B cell (primary cell): ENCODE measurements at regions not wholly inside any gene's neighbourhood (a gene's known extent, or its start where the extent isn't known, plus 50 kb on each side); places are given as distances from the start of the nearest gene placed in this dataset.
A peak's percentile ranks its signal among the peaks of the same experiment; 100 is the strongest.

ENCODE experiments used
- ATAC-seq: fragments of 200-7000 bp; cut with Tn5 transposase; one replicate; pipeline ENCODE4 v1.10.0; 2021; ENCODE audit warnings: low read depth, mild to moderate bottlenecking, moderate number of reproducible peaks, moderate library complexity
- CTCF ChIA-PET: fragments of 350-600 bp; sonication (Branson Sonifier 250); formaldehyde crosslinking; loops from one replicate; lab custom pipeline; 2021; ENCODE audit warnings: antibody characterized with exemption, inconsistent platforms; lab: Charles Lee
- POLR2A ChIA-PET: fragments of 350-600 bp; sonication (Branson Sonifier 250); formaldehyde crosslinking; loops from one replicate; lab custom pipeline; 2021; ENCODE audit warnings: antibody characterized with exemption; lab: Charles Lee
- DNase-seq: peaks from one replicate; pipeline ENCODE4 v3.0.0; 2013
- H2AFZ ChIP-seq: 2 replicates; pipeline ENCODE4 v1.6.1; 2012; ENCODE audit warnings: mild to moderate bottlenecking, low read depth, low read length; ENCODE audit not compliant: insufficient read depth, poor library complexity, severe bottlenecking
- H3K27ac ChIP-seq, 2 donors: 1 replicate in 1 of 2; 2 replicates in 1 of 2; pipeline ENCODE4 v1.5.1; 2012 to 2013; ENCODE audit warnings: low read length in 2 of 2, mild to moderate bottlenecking in 2 of 2, moderate library complexity in 1 of 2
- H3K27me3 ChIP-seq, 4 experiments: fragments of 200-600 bp in 1 of 4; sonication (generic) in 1 of 4; replicated peaks in 1 of 4; 1 replicate in 2 of 4; 2 replicates in 2 of 4; pipeline versions ENCODE4 v1.6.1 to v1.7.0; 2013 to 2016; ENCODE audit warnings: low read length in 3 of 4, mild to moderate bottlenecking in 2 of 4, mixed read lengths in 1 of 4, moderate library complexity in 1 of 4; ENCODE audit not compliant: insufficient read depth in 4 of 4, control insufficient read depth in 3 of 4; ENCODE audit errors: control extremely low read depth in 1 of 4
- H3K36me3 ChIP-seq, 2 experiments: replicated peaks in 1 of 2; 1 replicate in 1 of 2; 2 replicates in 1 of 2; pipeline versions ENCODE4 v1.6.1 to v1.7.1; 2013; ENCODE audit warnings: low read length in 1 of 2; ENCODE audit not compliant: insufficient read depth in 2 of 2, control insufficient read depth in 1 of 2; ENCODE audit errors: control extremely low read depth in 1 of 2, extremely low read depth in 1 of 2
- H3K4me1 ChIP-seq, 2 donors: fragments of 200-600 bp in 1 of 2; sonication (generic) in 1 of 2; 1 replicate in 1 of 2; 2 replicates in 1 of 2; pipeline versions ENCODE4 v1.5.1 to v1.6.1; 2013 to 2017; ENCODE audit warnings: low read length in 2 of 2; ENCODE audit not compliant: control insufficient read depth in 2 of 2, insufficient read depth in 2 of 2
- H3K4me2 ChIP-seq: replicated peaks from 2 replicates; pipeline ENCODE3; 2012; ENCODE audit warnings: mild to moderate bottlenecking, low read depth, low read length; ENCODE audit not compliant: poor library complexity, severe bottlenecking
- H3K4me3 ChIP-seq, 5 experiments: fragments of 200-600 bp in 1 of 5; sonication (generic) in 1 of 5; 1 replicate in 3 of 5; 2 replicates in 2 of 5; pipeline versions ENCODE4 v1.5.1 to v1.7.0; 2011 to 2016; ENCODE audit warnings: low read length in 4 of 5, mild to moderate bottlenecking in 4 of 5, low read depth in 2 of 5, control low read depth in 1 of 5, moderate library complexity in 1 of 5; ENCODE audit not compliant: insufficient read depth in 1 of 5; ENCODE audit errors: control extremely low read depth in 1 of 5, extremely low read depth in 1 of 5
- H3K79me2 ChIP-seq: fragments of 200-600 bp; sonication (generic); one replicate; pipeline ENCODE4 v1.6.0; 2016; ENCODE audit warnings: low read length; ENCODE audit not compliant: control insufficient read depth, insufficient read depth
- H3K9ac ChIP-seq: fragments of 200-600 bp; sonication (generic); 2 replicates; pipeline ENCODE4 v1.6.1; 2017; ENCODE audit warnings: mild to moderate bottlenecking, low read length, moderate library complexity
- H3K9me3 ChIP-seq, 3 donors: one replicate each; pipeline versions ENCODE4 v1.6.1 to v1.7.1; 2013; ENCODE audit warnings: low read length in 2 of 3; ENCODE audit not compliant: control insufficient read depth in 2 of 3, insufficient read depth in 1 of 3; ENCODE audit errors: control extremely low read depth in 1 of 3
- H4K20me1 ChIP-seq: 2 replicates; pipeline ENCODE4 v1.6.0; 2012; ENCODE audit warnings: mild to moderate bottlenecking, low read length; ENCODE audit not compliant: insufficient read depth, control insufficient read depth, poor library complexity, severe bottlenecking
- H3K27ac Mint-ChIP-seq: one replicate; pipeline ENCODE4 v1.8.0; 2021; ENCODE audit warnings: mixed read lengths
- H3K27me3 Mint-ChIP-seq: one replicate; pipeline ENCODE4 v1.8.0; 2021; ENCODE audit warnings: mixed read lengths
- H3K4me1 Mint-ChIP-seq: one replicate; pipeline ENCODE4 v1.8.0; 2021; ENCODE audit warnings: mixed read lengths
- H3K4me3 Mint-ChIP-seq: one replicate; pipeline ENCODE4 v1.8.0; 2021; ENCODE audit warnings: mixed read lengths
- H3K9me3 Mint-ChIP-seq: one replicate; pipeline ENCODE4 v1.8.0; 2022; ENCODE audit warnings: mixed read lengths; ENCODE audit not compliant: insufficient read depth
- EZH2 ChIP-seq: IDR thresholded peaks from 2 replicates; pipeline ENCODE4 v1.6.1; 2012; ENCODE audit warnings: borderline replicate concordance, low read depth, mild to moderate bottlenecking, moderate library complexity, low read length; ENCODE audit not compliant: insufficient read depth, poor library complexity, severe bottlenecking
- WGBS: methylation state at CpG from one replicate; pipeline ENCODE4 v1.1.5; 2013; ENCODE audit warnings: missing lambda C conversion rate; ENCODE audit not compliant: insufficient coverage; 5-methylcytosine and 5-hydroxymethylcytosine counted together
- intact Hi-C: fragments of 100-400 bp; cut with micrococcal nuclease; formaldehyde crosslinking; loops from one replicate; pipeline ENCODE4 v1.10.0; 2022
- TF ChIP-seq, protein P1 (sequence below): fragments of 200-600 bp; IDR thresholded peaks from one replicate; pipeline ENCODE4 v1.8.0; 2022; ENCODE audit warnings: antibody characterized with exemption, mild to moderate bottlenecking

DNA sequence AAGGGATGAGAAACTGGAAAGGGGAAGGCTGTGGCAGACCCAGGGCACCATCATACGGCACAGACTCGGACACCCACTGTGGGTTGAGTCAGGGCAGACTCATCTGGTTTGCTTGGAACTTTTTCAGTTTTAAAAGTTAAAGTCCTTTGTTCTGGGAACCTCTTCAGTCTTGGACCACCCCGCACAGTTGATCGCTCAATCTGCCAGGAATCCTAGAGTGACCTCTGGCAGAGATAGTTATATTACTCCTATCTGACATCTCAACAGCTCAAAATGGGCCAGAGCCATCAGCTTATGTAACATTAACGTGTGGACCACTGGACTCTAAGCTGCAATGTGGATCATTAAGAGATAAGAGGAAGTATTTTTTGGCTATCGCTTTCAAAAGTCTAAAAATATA is 164.3 kb downstream of the ABCA8 start:
- H3K27ac ChIP-seq = no peak overlapping the region
- 100% methylated on average over 2 of the region's 6 CpGs for WGBS
- ChIA-PET CTCF (no interaction called here), POLR2A (no interaction called here)
- peak overlapping the region; percentile 25 for H3K4me2 ChIP-seq
- ATAC-seq (no peak), DNase-seq (no peak)
- Mint-ChIP-seq H3K9me3 (no peaks in the 10 kb centered on the region), H3K27me3 (peaks cover 8% of the 10 kb centered on the region), H3K4me1 (peaks cover 31% of the 10 kb centered on the region), H3K4me3 (no peak overlapping the region), H3K27ac (no peak overlapping the region)
- no peak overlapping the region for H3K9ac ChIP-seq
- intact Hi-C loops = no loop called here
- H3K79me2 ChIP-seq = no peaks in the 10 kb centered on the region
- H2AFZ ChIP-seq = no peak overlapping the region
- no peak for TF ChIP-seq EZH2
- peaks cover 18 to 28% of the 10 kb centered on the region in 2 donors for H3K4me1 ChIP-seq
- no peaks in the 10 kb centered on the region for H3K9me3 ChIP-seq
- no peaks in the 10 kb centered on the region for H4K20me1 ChIP-seq
- no peak overlapping the region for H3K4me3 ChIP-seq
- H3K27me3 ChIP-seq = no peaks in the 10 kb centered on the region
- no peaks in the 10 kb centered on the region for H3K36me3 ChIP-seq

DNA sequence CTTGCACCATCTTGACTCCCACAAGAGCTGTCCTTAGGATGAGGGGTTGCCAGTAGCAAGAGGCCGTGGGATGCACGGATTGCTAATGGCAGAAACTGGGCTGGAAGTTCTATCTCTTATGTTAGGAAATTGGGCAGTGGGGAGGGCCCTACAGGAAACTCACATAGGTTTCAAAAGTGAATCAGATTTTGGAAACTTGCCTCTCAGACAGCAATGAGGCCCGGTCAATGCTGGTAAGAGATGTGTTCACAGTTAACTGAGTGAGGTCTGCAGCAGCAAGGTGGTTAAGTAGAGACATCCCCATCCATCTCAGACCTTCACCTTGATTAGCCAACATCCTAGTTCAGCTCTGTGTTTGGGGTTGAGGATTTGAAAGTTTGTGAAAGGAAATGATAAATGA is 164.7 kb downstream of the ABCA8 start:
- no peak overlapping the region for H3K9ac ChIP-seq
- DNase-seq = no peak
- no peaks in the 10 kb centered on the region for H4K20me1 ChIP-seq
- no peaks in the 10 kb centered on the region for H3K79me2 ChIP-seq
- Mint-ChIP-seq H3K9me3 (no peaks in the 10 kb centered on the region), H3K27ac (no peak overlapping the region), H3K4me1 (peaks cover 28% of the 10 kb centered on the region), H3K27me3 (peaks cover 8% of the 10 kb centered on the region), H3K4me3 (no peak overlapping the region)
- TF ChIP-seq, protein P1, sequence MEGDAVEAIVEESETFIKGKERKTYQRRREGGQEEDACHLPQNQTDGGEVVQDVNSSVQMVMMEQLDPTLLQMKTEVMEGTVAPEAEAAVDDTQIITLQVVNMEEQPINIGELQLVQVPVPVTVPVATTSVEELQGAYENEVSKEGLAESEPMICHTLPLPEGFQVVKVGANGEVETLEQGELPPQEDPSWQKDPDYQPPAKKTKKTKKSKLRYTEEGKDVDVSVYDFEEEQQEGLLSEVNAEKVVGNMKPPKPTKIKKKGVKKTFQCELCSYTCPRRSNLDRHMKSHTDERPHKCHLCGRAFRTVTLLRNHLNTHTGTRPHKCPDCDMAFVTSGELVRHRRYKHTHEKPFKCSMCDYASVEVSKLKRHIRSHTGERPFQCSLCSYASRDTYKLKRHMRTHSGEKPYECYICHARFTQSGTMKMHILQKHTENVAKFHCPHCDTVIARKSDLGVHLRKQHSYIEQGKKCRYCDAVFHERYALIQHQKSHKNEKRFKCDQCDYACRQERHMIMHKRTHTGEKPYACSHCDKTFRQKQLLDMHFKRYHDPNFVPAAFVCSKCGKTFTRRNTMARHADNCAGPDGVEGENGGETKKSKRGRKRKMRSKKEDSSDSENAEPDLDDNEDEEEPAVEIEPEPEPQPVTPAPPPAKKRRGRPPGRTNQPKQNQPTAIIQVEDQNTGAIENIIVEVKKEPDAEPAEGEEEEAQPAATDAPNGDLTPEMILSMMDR = no peak
- ATAC-seq = no peak
- intact Hi-C loops = no loop called here
- no peak overlapping the region for H3K4me3 ChIP-seq
- POLR2A ChIA-PET = no interaction called here
- H2AFZ ChIP-seq = no peak overlapping the region
- CTCF ChIA-PET = no interaction called here
- no peak overlapping the region for H3K4me2 ChIP-seq
- peaks cover 18 to 27% of the 10 kb centered on the region in 2 donors for H3K4me1 ChIP-seq
- H3K27me3 ChIP-seq = no peaks in the 10 kb centered on the region
- H3K9me3 ChIP-seq = peaks cover 0 to 1% (median 0%) of the 10 kb centered on the region in 3 donors
- H3K27ac ChIP-seq = no peak overlapping the region
- no peaks in the 10 kb centered on the region for H3K36me3 ChIP-seq
- WGBS = 87% methylated on average over 3 of the region's 3 CpGs
